ENCODE measurements at regions not wholly inside any gene's neighbourhood (a gene's known extent, or its start where the extent isn't known, plus 50 kb on each side); places are given as distances from the start of the nearest gene placed in this dataset.

- TF ChIP-seq REST (IDR thresholded peaks at IDR 0.05; ENCODE audit: insufficient replicate concordance, low read depth) = no peak
- no peak for TF ChIP-seq SPI1 (IDR thresholded peaks at IDR 0.05; ENCODE audit: borderline replicate concordance, low read depth)
- TF ChIP-seq GABPA (IDR thresholded peaks at IDR 0.05; ENCODE audit: low read depth) = no peak
- no peak for TF ChIP-seq POLR2AphosphoS5 (IDR thresholded peaks at IDR 0.05; ENCODE audit: low read depth)
- no peak for TF ChIP-seq CTCF (IDR thresholded peaks at IDR 0.05; ENCODE audit: insufficient read depth, low read length)
- Histone ChIP-seq H3K4me3 (replicated peaks; ENCODE audit: insufficient read depth, low read length) (no peak overlapping the region), H3K27me3 (ENCODE audit: insufficient read depth, poor library complexity, severe bottlenecking) (no peaks in the 10 kb centered on the region), H3K27ac (replicated peaks) (no peak overlapping the region)
- no peak for DNase-seq (ENCODE audit: low read depth in 1 of 2, low spot score in 1 of 2)
Measured at GRCh38 chr2:154588838-154589237, 109.7 kb upstream of the KCNJ3 start.

- H3K4me3 ChIP-seq (replicated peaks; ENCODE audit: insufficient read depth, low read length) = no peak overlapping the region
- H3K27me3 ChIP-seq (ENCODE audit: insufficient read depth, poor library complexity, severe bottlenecking) = no peaks in the 10 kb centered on the region
- no peak overlapping the region for H3K27ac ChIP-seq (replicated peaks)
- TF ChIP-seq CTCF (IDR thresholded peaks at IDR 0.05; ENCODE audit: insufficient read depth, low read length) = no peak
- TF ChIP-seq POLR2AphosphoS5 (IDR thresholded peaks at IDR 0.05; ENCODE audit: low read depth) = no peak
- TF ChIP-seq GABPA (IDR thresholded peaks at IDR 0.05; ENCODE audit: low read depth) = no peak
- TF ChIP-seq REST (IDR thresholded peaks at IDR 0.05; ENCODE audit: insufficient replicate concordance, low read depth) = no peak
- TF ChIP-seq SPI1 (IDR thresholded peaks at IDR 0.05; ENCODE audit: borderline replicate concordance, low read depth) = no peak
- no peak for DNase-seq (ENCODE audit: low read depth in 1 of 2, low spot score in 1 of 2)
Measured at GRCh38 chr2:154589514-154589913, 109.0 kb upstream of the KCNJ3 start.

- TF ChIP-seq POLR2AphosphoS5 (IDR thresholded peaks at IDR 0.05; ENCODE audit: low read depth) (no peak), SPI1 (IDR thresholded peaks at IDR 0.05; ENCODE audit: borderline replicate concordance, low read depth) (no peak), REST (IDR thresholded peaks at IDR 0.05; ENCODE audit: insufficient replicate concordance, low read depth) (no peak), GABPA (IDR thresholded peaks at IDR 0.05; ENCODE audit: low read depth) (no peak), CTCF (IDR thresholded peaks at IDR 0.05; ENCODE audit: insufficient read depth, low read length) (no peak)
- DNase-seq (ENCODE audit: low read depth in 1 of 2, low spot score in 1 of 2) = no peak
- H3K27me3 ChIP-seq (ENCODE audit: insufficient read depth, poor library complexity, severe bottlenecking) = no peaks in the 10 kb centered on the region
- H3K27ac ChIP-seq (replicated peaks) = no peak overlapping the region
- H3K4me3 ChIP-seq (replicated peaks; ENCODE audit: insufficient read depth, low read length) = no peak overlapping the region
Measured at GRCh38 chr2:154591294-154591820, 107.1 kb upstream of the KCNJ3 start.
